Astrocyte of the cerebellum (primary cell): ENCODE measurements at regions not wholly inside any gene's neighbourhood (a gene's known extent, or its start where the extent isn't known, plus 50 kb on each side); places are given as distances from the start of the nearest gene placed in this dataset.

Source experiments
- DNase-seq: peaks from one replicate; pipeline ENCODE4 v3.0.0-alpha.2; 2011; ENCODE audit warnings: low read depth
- H3K4me3 ChIP-seq: 2 replicates; pipeline ENCODE4 v1.5.1; 2011; ENCODE audit warnings: mild to moderate bottlenecking, low read depth, low read length, moderate library complexity
- in situ Hi-C: cut with HindIII; loops from 2 replicates; pipeline ENCODE4 v1.10.0; 2017; ENCODE audit warnings: low sequenced_read_pairs
- TF ChIP-seq, protein P1 (sequence below): IDR thresholded peaks from 2 replicates; pipeline ENCODE4 v1.5.1; 2012; ENCODE audit warnings: low read length, low read depth, moderate library complexity, mild to moderate bottlenecking; ENCODE audit errors: missing control alignments

DNA sequence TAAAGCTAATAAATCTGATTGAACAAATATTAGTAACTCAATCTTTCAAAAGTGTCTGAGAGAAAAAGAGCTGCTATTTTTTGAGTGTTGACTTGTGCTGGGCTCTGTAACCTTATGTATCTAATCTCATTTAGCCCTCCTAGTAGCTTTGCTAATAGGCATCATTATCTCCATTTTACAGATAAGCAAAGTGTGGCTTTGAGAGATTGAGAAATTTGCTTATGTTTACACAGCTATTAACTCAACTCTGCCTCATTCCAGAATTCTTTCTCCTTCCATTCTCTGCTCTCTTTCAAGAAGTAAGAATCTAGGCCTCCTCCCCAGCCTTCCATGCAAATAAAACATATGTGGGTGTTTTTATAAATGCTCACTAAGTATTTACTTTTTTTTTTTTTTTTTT lies 137.8 kb downstream of the GATA3 start:
- DNase-seq, result no peak
- no peak overlapping the region for H3K4me3 ChIP-seq
- TF ChIP-seq, protein P1, sequence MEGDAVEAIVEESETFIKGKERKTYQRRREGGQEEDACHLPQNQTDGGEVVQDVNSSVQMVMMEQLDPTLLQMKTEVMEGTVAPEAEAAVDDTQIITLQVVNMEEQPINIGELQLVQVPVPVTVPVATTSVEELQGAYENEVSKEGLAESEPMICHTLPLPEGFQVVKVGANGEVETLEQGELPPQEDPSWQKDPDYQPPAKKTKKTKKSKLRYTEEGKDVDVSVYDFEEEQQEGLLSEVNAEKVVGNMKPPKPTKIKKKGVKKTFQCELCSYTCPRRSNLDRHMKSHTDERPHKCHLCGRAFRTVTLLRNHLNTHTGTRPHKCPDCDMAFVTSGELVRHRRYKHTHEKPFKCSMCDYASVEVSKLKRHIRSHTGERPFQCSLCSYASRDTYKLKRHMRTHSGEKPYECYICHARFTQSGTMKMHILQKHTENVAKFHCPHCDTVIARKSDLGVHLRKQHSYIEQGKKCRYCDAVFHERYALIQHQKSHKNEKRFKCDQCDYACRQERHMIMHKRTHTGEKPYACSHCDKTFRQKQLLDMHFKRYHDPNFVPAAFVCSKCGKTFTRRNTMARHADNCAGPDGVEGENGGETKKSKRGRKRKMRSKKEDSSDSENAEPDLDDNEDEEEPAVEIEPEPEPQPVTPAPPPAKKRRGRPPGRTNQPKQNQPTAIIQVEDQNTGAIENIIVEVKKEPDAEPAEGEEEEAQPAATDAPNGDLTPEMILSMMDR, result no peak
- in situ Hi-C loops, result no loop called here

DNA sequence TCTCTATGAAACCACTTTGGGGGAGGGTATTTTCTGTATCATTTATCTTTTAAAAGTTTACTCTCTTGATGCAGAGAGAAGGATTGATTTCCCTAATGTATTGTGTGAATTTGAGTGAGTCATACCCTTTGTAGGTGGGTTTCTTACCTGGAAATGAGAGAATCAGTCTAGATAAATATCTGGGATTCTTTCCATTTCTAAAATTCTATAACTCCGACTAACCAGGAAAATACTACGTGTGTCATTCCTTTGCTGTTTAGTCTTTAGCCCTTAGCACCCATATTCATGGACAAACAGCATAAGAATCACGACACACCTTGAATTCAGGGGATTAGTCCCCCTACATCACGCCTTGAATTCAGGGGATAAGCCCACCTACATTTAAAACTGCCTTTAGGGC lies 139.1 kb downstream of the GATA3 start:
- TF ChIP-seq, protein P1, result no peak
- in situ Hi-C loops, result no loop called here
- no peak for DNase-seq
- H3K4me3 ChIP-seq, result no peak overlapping the region

DNA sequence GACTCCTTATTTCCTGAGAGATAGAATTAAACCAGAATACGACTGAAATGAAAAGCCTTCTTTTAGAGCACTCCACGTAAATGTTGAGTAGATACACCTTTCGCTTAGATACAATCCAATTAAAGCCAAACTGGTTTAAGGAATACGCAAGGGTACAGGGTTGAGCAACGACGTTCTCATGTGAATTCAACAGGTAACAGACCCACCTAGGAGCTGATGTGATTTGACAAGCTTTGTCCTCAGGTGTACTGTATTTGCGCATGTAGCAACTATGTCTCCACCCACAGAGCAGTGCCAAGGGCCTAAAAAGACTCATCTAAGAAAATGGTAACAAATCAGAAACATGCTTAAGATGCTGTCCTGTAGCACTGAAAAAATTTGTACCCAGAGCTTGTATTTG lies 139.6 kb downstream of the GATA3 start:
- in situ Hi-C loops, result no loop called here
- TF ChIP-seq, protein P1, result no peak
- H3K4me3 ChIP-seq, result no peak overlapping the region
- DNase-seq, result no peak

DNA sequence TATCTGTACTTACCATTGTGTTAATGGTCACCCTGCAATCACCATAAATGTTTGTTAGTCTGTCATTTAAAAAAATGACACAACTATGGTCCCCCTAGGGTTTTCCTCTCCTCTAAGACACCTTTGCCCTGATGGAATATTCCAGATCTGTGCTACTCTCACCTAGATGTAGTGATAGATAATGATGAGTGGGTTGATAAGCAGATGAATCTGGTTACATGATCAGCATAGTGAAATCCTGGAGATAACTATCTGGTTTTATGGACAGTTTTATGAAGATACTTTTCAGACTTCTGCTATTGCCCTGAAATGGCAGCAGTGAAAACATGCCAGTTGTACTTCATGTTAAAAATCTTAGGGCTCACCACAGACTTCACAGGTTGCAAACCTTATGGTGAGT lies 152.4 kb downstream of the GATA3 start:
- H3K4me3 ChIP-seq, result no peak overlapping the region
- in situ Hi-C loops, result no loop called here
- TF ChIP-seq, protein P1, result no peak
- no peak for DNase-seq

DNA sequence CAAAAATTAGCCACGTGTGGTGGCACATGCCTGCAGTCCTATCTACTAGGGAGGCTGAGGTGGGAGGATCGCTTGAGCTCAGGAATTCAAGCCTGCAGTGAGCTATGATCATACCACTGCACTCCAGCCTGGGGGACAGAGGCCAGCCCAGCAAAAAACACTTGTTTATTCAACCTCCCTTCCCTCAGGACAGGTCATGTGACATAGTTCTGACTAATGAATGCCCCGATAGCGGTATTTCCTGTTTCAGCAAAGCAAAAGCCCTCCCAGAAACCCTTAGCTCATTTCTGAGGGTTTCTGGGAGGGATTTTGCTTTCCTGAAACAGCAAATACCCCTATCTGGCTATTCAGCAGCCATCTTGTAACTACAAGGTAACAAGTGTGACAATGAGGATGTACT lies 157.1 kb downstream of the GATA3 start:
- H3K4me3 ChIP-seq, result no peak overlapping the region
- no peak for DNase-seq
- in situ Hi-C loops, result no loop called here
- TF ChIP-seq, protein P1, result no peak

DNA sequence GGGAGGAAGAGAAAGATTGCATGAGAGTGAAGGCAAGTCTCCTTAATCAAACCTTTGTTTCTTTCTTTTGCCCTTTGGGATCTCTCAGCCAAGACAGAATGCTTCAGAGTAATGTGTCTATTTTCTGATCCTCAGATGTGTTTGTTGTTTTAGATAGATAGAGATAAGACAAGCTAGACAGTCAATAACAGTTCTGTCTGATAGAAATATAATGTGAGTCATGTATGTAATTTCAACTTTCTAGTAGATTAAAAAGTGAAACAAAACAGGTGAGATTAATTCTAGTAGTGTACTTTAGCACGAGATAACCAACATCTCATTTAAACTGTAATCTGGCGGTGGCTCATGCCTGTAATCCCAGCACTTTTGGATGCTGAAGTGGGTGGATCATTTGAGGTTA lies 159.2 kb downstream of the GATA3 start:
- DNase-seq, result no peak
- H3K4me3 ChIP-seq, result no peak overlapping the region
- in situ Hi-C loops, result no loop called here
- TF ChIP-seq, protein P1, result no peak

DNA sequence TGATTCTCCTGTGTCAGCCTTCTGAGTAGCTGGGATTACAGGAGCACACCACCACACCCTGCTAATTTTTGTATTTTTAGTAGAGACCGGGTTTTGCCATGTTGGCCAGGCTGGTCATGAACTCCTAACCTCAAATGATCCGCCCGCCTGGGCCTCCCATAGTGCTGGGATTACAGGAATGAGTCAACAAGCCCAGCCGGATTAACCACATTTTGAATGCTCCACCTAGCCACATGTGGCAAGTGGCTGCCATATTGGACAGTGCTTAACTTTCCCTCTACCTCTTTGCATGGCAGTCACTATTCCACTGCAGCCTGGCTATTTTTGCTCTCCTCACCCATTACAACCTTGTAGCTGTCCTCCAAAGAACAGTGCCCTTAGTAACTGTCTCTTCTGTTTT lies 160.1 kb downstream of the GATA3 start:
- DNase-seq, result no peak
- no peak overlapping the region for H3K4me3 ChIP-seq
- TF ChIP-seq, protein P1, result no peak
- in situ Hi-C loops, result no loop called here
